ENCODE measurements at regions not wholly inside any gene's neighbourhood (a gene's known extent, or its start where the extent isn't known, plus 50 kb on each side); places are given as distances from the start of the nearest gene placed in this dataset.

GRCh38 chr6:93735099-93735498 lies 315.7 kb upstream of the EPHA7 start (continued):
- TF ChIP-seq RERE (CRISPR knock-in tag; IDR thresholded peaks at IDR 0.05; ENCODE audit: low read depth) (no peak), MIXL1 (CRISPR knock-in tag; IDR thresholded peaks at IDR 0.05) (no peak), KLF9 (CRISPR knock-in tag; IDR thresholded peaks at IDR 0.05; ENCODE audit: low read depth) (no peak), TFDP2 (CRISPR knock-in tag; IDR thresholded peaks at IDR 0.05) (no peak), PHF21A (CRISPR knock-in tag; IDR thresholded peaks at IDR 0.05) (no peak), XRCC5 (optimal IDR thresholded peaks at IDR 0.05; ENCODE audit: low read length) (no peak), ZNF24 (IDR thresholded peaks at IDR 0.05) (no peak), ZNF282 (IDR thresholded peaks at IDR 0.05; ENCODE audit: partially characterized antibody) (no peak), RNF219 (CRISPR knock-in tag; IDR thresholded peaks at IDR 0.05) (no peak), STAT5B (CRISPR knock-in tag; IDR thresholded peaks at IDR 0.05) (no peak)

All from HepG2 (cell line).